ENCODE measurements at regions not wholly inside any gene's neighbourhood (a gene's known extent, or its start where the extent isn't known, plus 50 kb on each side); places are given as distances from the start of the nearest gene placed in this dataset.
"Not testable (repeated sequence)": the region's sequence is repeated elsewhere in the genome, so short reads cannot be mapped to it uniquely, and the experiment has no call there.

DNA sequence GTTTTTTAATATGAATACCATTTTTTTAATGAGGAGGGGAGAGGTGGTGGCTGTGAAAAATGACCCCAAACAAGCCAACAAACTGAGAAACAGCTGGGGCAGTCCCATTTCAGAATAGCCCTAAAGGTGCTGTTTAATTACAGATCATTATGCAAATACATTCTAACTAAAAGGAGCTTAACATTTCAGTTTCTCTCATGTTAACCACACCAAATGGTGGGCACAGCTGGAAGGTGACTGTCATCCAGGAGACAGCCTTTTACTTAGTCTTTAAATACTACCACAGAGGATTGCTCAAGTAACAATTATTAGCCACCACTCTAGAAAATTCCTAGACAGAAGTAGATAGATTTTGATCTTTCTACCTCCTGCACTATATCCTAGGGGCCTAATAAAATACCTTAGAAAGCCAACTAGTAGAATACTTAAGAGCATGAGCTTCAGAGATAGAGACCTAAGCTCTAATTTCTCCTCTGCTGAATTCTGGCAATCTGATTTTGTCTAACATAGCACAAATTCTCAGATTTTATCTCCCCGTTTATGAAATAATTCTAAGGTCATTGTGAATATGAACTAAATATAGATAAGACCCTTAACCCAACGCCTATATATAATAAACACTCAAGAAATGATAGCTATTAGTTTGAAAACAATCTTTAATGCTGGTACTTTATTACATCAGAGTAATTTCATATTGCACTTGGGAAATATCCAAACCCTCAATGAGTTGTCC is 615.1 kb upstream of the NRSN1 start:
- DNase-seq (ENCODE audit: low spot score), result no peak

DNA sequence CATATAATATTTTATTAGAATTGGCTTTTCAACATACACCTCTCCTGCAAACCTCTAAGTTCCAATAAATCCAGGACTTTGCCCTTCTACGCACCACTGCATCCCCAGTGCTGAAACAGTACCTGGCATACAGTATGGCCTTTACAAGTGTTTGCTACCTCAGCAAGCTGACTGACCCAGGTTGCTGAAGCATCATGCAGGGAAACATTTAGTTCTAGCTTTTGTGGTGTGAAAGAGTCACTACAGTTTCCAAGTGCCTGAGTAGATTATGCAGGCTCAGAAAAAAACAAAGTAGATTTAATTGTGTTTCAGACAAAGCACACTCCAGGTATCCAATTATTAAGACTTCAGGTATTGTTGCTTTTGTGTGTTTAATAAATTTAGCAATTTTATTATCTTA is 614.2 kb upstream of the NRSN1 start:
- no peak for DNase-seq (ENCODE audit: low spot score)

DNA sequence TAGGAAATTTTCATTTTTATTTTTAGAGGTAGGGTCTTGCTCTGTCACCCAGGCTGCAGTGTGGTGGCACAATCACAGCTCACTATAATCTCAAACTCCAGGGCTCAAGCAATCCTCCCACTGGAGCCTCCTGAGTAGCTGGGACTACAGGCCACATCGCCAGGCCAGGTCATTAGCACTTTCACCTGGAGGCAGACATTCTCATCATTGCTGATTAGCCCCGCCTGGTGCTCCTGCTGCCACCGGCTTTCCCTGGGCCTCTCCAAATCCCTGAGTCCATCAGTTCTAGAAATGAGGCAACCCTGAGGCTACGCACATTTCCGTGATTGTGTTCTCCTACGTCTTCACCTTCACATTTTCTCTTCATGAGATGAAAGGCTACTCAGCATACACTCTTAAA is 607.7 kb upstream of the NRSN1 start:
- no peak for DNase-seq (ENCODE audit: low spot score)

DNA sequence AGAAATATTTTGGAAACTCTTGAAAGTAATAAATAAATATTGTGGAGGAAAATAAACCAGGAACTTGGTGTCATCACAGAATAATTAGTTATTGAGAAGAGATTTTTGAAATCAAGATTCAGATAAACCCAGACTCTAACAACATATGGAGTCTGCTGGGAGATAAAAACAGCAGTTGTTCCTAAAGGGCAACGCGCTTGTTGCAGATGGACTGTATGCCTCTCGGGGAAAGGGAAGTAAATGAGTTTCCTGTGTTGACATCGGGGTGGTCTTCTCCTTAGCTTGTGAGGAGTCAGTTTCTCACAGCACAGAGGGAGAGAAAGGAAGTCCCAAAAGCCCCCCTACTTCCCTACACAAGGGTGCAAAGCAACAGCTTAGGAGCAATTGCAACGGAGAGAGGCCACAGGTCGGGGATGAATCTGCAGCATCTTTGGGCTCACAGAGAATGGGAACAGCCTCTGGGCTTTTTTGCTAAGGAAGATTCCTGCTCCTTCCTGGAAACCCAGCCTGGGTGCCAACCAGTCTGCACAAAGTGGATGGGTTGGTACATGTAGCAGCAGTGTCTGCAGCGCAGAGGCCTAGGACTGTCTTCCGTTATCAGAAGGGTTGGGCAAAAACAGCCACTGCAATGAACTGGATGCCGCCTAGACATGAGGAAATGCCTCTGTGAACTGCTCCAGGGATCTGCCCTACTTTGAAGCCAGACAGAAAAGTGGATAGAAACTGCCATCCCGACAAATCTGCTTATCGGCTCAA is 603.0 kb upstream of the NRSN1 start:
- no peak for DNase-seq (ENCODE audit: low spot score)

DNA sequence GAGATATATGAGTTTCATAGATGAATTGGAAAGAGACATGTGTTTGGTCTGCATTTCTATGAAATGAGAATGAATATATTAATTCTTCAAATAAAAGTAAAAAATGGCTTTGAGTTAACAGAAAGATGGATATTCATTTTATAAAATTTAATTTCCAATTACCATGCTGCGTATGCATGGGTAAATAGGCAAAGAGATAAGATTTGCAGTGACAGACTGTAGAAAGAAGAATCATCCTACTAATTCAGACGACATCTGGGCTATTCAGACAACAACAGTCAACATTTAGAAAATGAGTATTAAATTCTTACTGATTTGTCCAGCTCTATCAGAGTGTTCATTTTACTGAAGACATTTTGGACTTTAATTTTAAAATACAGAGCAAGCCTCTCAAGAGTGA is 602.2 kb upstream of the NRSN1 start:
- DNase-seq (ENCODE audit: low spot score), result no peak

DNA sequence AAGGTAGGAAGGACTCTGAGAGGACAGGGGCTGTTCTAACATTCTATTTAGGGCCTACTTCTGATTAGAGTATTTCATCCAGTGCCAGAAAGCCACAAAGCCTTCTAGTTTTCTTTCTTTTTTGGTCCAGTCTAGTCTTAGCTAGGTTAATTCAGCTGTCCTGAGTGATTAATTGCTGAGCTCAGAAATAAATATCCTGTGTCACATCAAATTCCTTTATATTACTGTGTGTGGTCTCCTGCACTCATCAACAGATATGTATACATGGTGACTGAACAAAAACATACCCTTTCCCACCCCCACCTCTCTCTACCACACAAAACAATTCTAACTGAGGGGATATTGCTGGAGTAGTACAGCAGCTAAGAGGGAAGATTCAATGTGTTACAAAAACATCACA is 601.5 kb upstream of the NRSN1 start:
- no peak for DNase-seq (ENCODE audit: low spot score)

DNA sequence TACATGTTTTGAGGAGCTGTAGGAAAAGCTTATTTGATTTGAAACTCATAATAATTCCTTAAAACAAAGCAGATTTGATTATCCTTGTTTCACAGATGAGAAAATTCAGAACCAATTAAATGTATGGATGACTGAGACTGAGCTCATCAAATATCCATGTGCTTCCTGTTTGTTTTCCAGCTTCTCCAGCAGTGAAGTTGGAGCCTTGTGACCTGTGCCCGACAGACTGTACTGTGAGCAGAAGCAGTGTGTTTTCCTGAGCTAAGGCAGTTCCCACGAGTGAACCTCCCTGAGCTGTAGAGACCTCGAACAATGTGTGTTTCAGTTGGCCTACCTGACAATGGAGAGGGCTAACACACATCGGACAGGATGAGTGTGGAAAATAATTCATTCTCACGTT is 599.5 kb upstream of the NRSN1 start:
- no peak for DNase-seq (ENCODE audit: low spot score)

DNA sequence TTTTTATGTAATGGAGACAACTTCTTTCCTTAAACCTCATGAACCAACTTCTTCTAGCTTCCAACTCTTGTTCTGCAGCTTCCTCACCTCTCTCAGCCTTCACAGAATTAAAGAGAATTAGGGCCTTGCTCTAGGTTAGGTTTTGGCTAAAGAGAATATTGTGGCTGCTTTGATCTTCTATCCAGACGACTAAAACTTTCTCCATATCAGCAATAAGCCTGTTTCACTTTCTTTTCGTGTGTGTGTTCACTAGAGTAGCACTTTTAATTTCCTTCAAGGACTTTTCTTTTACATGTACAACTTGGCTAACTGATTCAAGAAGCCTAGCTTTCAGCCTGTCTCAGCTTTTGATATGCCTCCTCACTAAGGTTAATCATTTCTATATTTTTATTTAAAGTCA is 596.1 kb upstream of the NRSN1 start:
- DNase-seq (ENCODE audit: low spot score), result no peak

DNA sequence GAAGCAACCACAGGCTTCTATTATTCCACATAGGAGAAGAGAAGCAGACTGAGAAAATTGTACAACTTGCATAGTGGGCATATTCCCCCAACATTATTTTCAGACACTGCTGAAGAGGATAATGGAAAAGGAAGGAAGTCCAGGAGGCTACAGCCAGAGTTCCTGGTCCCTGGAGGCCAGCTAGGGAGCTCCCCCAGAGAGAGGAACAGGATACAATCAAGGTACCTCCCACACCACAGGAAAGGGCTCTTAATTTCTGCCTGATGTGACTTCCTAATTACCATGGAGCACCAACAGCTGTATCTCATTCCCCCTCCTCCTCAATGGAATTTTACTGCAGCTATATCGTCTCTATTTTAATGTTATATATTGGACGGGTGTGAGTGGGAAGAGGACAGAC is 594.3 kb upstream of the NRSN1 start:
- DNase-seq (ENCODE audit: low spot score), result no peak

DNA sequence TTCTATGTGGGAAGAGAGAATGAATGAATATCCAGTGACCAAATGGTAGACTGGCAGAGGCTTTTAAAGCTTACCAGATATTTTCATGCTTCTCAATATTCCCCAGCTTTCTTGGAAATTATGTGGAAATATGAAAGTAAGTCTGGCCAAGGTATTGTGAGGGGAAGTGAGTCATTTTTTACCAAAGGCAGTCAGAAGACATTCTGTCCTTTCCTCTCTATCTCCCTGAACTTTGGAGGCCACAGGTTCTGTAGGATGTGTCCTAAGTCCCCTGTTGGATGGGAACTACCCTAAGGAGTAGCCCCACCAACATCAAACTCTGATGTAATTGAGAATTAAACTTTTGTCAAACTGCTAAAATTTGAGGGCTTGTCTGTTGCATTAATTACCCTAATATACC is 593.8 kb upstream of the NRSN1 start:
- no peak for DNase-seq (ENCODE audit: low spot score)

DNA sequence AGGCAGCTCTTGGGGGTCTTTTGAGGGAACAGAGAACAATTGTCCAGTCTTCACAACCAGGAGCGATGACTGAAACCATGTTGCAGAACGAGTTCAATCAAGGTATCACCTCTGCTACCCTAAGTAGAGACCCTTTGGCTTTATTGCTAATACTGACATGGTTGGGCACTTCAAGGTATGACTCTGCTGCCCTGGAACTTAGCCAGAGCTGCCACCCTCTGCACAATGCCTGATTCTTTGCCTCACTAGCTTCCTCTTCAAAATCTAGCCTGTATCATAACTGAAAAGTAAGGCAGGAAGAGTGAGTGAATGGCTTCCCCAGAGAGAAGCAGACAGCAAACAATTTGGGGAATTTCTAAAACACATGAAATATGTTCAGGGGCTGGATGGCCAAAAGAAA is 592.7 kb upstream of the NRSN1 start:
- no peak for DNase-seq (ENCODE audit: low spot score)

DNA sequence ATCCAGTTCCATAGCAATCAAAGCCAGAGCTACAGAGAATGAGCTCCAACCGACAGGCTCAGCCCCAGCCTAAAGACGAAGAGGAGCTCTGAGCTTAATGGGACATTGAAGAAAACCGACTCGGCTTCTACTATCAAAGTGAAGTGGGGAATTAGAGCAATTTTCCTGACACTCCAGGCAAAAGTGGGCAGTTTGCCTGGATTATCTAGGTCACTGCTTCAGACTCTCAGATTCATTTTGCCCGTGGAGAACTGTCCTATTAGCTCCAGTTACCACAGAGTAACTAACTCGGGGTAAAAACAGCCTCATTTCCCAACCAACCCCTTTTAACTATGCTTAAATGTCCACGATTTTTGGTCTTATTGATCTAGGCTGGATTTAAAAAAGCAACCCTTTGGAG is 592.1 kb upstream of the NRSN1 start:
- DNase-seq (ENCODE audit: low spot score), result no peak

DNA sequence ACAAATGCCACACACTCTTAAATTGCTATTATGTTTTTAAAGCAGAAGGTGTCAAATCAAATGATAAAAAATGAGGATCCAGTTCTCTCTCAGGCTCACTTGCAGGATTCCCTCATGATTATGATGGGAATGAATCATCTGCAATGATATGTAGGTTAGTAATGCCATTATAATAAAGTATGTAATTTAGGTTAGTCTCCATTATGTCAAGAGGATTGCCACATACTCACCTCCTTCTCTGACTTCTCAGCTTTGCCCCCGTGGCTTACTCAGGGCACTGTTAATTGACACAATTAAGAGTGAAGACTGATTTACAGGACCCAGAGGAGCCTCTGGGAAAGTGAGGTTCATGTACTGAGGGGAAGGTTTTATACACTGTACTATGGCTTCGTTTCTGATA is 591.7 kb upstream of the NRSN1 start:
- no peak for DNase-seq (ENCODE audit: low spot score)

DNA sequence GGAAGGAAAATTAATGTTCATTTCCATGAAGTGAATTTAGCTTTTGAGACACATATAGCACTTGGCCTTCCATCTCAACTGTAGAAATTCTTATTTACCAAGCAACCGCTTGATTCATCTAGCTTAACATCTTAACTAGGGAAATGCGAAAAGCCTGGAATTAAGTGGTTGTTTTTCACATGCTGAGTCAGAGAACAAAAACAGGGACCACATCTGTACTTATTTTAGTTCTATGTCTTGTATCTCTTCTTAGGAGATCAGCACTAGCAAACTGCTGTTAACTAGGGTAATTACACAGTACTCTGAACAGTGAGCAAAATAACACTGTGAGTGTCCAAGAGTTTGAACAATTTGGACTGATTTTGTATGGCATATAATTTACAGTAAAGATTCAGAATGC is 590.9 kb upstream of the NRSN1 start:
- DNase-seq (ENCODE audit: low spot score), result no peak

DNA sequence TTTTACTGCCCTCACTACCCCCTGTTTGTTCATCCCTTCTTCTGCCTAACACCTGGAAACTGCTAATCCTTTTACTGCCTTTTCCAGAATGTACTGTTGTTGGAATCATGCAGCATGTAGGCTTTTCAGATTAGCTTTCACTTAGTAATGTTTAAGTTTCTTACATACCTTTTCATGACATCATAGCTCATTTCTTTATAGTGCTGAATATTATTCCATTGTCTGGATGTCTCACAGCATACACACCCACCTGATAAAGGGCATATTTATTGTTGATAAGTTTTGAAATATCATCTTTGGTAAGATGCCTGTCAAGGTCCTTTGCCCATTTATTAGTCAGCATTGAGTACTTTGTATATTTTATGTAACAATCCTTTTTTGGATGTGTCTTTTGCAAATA is 588.2 kb upstream of the NRSN1 start:
- DNase-seq (ENCODE audit: low spot score), result no peak

DNA sequence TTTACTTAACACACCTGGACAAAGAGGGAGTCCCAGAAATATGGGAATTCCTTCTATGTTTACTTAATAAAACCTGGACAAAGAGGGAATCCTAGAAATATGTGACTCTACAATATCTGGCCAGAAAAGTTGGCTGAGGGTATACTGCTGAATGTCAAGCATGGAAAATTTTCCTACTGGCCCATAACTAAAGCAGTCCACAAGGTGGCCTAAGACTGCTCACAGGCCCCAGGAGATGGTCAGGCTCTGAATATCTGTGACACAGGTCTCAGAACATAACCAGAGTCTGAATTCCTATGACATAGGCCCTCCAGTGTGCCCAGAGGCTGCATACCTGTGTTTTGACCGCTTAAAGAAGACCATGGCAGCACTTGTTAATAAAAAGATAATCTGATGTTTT is 578.2 kb upstream of the NRSN1 start:
- no peak for DNase-seq (ENCODE audit: low spot score)

DNA sequence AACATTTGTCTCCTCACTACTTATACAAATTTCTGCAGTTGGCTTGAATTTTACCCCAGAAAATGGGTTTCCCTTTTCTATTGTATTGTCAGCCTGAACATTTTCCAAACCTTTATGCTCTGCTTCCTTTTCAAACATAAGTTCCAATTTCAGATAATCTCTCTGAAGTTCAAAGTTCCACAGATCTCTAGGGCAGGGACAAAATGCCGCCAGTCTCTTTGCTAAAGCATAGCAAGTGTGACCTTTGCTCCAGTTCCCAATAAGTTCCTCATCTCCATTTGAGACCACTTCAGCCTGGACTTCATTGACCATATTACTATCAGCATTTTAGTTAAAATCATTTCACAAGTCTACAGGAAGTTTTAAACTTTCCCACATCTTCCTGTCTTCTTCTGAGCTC is 571.1 kb upstream of the NRSN1 start:
- DNase-seq (ENCODE audit: low spot score), result not testable (repeated sequence)

DNA sequence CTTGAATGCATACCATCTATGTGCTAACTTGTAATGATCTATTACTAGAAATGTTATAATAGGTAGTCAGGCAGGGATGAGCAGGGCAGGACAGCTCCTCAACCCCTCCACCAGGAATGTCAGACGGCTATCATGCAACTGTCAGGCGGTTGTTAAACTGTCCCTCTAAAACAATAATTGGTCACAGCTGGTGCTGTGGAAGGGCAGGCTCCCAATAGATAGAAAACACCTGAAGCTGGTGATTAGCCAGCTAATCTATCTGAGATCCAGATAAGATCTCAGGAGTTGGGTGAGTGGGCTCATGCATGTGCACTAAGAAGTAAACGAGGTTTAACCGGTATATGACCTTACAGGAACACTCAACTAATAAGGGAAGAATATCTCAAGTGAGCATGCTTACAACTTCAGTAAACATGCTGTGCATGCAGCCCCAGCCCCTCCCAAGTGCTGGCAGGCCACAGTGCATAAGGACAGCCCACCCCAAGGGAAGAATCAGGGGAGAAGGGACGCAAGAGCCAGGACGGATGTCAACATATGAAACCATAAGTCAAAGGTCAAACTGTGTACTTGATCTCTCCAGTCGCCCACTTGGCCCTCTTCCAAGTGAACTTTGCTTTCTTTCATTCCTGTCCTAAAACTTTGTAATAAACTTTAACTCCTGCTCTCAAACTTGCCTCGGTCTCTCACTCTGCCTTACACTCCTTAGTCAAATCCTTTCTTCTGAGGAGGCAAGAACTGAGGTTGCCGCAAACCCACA is 566.2 kb upstream of the NRSN1 start:
- no peak for DNase-seq (ENCODE audit: low spot score)

DNA sequence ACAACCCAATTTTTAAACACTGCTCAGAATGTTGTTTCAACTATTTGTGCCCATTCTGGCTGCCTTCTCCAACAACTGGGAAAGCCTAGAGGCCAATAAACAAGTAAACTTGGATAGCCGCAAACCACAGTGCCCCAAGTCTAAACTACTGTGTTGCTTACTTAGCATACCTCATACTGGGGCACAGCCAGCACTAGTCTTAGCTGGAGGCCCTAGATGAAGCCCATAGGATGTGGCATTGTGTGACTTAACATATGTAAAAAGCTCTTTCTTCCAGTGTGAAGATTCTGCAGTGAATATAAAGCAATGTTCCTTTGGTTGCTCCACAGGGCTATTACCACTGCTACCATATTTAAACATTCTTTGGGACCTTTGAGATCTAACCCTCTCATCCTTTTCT is 564.3 kb upstream of the NRSN1 start:
- DNase-seq (ENCODE audit: low spot score), result no peak

DNA sequence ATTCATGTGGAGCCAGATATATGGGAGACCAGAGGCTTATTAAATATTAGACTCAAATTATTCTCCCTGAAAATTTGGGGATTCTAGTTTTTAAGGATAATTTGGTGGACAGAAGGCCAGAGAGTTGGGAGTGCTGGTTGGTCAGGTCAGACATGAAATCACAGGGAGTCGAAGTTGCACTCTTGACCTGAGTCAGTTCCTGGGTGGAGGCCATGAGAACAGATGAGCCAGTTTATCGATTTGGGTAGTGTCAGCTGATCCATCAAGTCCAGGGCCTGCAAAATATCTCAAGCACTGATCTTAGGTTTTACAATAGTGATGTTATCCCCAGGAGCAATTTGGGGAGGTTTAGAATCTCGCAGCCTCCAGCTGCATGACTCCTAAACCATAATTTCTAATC is 563.5 kb upstream of the NRSN1 start:
- no peak for DNase-seq (ENCODE audit: low spot score)

DNA sequence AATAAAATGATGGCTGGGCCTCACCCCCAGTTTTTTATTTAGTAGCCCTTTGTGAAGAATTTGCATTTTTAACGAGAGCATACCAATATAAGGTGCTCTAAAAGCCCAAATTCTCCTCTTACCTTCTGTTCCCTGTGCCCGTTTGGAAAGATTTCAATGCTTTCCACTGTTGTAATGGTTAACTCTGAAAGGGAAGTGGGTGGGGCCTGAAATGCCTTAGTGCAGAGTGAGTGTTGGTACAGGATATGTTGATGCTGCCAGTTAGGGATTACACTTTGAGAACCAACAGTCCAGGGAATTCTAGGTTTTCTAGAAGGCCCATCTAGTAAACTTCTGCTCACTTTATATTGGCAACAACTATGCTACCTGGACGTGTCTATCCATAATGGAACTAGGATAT is 562.7 kb upstream of the NRSN1 start:
- no peak for DNase-seq (ENCODE audit: low spot score)

DNA sequence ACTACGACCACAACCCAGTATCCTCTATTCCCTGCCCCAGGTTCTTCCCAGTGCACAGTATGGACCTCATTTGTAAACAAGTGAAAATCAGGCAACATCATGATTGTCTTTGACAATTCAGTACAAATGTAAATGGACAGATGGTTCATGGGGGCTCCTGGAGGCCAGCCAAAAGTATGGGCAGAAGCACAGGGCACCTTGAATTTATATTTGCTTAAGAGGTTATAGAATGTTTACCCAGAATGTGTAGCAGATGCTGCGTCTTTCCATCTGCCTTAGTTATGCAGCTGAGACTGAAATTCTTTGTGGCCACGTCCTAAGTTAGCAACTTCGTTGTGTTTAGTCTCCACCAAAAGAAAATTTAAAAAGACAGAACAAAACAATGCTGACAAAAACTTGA is 559.6 kb upstream of the NRSN1 start:
- no peak for DNase-seq (ENCODE audit: low spot score)

DNA sequence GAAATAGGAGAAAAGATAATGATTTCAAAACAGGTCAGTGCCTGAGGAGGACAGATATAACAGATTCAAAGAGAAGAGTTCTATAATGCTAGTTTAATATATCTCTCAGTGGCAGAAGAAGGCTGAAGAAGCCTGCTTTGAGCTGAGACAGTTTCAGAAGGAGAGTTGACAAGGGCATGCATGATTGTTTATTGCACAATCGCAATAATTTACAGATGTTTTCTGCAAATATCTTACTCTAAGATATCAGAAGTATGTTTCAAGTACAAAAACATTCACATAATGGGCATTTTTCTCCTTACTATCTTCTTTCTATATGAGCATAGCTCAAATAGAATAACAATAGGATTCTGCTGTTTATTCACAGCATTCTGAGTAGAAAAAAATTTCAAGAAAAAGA is 557.7 kb upstream of the NRSN1 start:
- DNase-seq (ENCODE audit: low spot score), result no peak
